NCI-H82 treated with DMSO at 0.1 percent for 48 hours (cell line): ENCODE measurements at regions not wholly inside any gene's neighbourhood (a gene's known extent, or its start where the extent isn't known, plus 50 kb on each side); places are given as distances from the start of the nearest gene placed in this dataset.
"Not testable (repeated sequence)": the region's sequence is repeated elsewhere in the genome, so short reads cannot be mapped to it uniquely, and the experiment has no call there.

Experiments used
- DNase-seq: peaks from one replicate; lab custom pipeline; 2025; ENCODE audit not compliant: unreplicated experiment; lab: John Stamatoyannopoulos, UW

- DNase-seq = no peak
Measured at GRCh38 chr7:121745856-121746255, 127.1 kb upstream of the PTPRZ1 start.

- DNase-seq = no peak
Measured at GRCh38 chr7:121744877-121745276, 128.1 kb upstream of the PTPRZ1 start.

DNA sequence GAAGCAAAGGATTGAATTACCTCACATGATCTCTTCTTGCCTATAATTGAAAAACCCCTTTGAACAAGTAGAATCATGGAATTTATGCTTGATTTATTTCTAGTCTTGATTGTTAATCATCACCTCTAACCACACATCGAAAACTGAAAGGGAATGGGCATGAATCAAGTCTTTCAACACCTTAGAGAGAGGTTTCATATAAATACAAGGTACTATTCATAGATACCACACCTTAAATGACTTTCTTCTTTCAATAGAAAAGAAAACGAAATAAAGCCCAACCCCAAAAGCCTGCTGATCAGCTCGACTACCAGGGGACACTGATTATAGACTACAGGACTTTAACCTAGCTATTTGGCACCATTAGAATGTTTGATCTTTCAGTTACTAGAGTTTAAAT, 128.6 kb upstream of the PTPRZ1 start:
- no peak for DNase-seq

- DNase-seq = no peak
Measured at GRCh38 chr7:121741896-121742295, 131.1 kb upstream of the PTPRZ1 start.

- no peak for DNase-seq
Measured at GRCh38 chr7:121739465-121739864, 133.5 kb upstream of the PTPRZ1 start.

- no peak for DNase-seq
Measured at GRCh38 chr7:121730869-121731268, 142.1 kb upstream of the PTPRZ1 start.

DNA sequence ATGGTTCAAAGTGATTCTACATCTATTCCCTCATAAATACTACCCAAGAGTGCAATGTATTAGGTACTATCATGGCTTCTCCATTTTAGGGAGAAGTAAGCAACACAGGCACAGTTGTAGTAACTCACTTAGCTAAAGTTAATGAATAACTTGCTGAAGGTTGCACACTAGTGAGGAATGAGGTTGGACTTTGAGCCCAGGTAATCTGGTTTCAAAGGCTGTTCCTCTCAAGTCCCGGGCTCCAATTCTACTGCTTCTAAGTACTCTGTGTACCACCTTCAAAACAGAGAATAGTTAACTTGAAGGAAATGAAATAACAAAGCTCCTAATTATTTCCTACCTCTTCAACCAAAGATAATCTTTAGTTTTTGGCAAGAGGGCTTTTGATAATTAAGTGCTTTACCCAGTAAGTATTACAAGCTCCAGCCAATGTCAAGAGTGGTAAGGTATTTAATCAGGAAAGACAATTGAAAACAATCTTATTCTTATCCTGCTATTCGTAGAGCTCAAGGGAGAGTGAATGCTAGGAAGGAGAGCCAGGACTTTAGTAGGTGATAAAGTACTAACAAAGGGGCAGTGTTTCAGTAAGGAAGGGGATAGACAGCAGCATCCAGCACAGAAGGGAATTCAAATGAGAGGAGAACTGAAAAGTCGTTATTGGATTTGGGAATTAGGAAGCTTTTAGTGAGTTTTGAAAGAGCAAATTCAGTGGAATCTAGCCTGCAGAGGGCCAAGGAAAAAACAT, 158.2 kb upstream of the PTPRZ1 start:
- no peak for DNase-seq

GRCh38 chr7:121712961-121713360, 160.0 kb upstream of the PTPRZ1 start:
- not testable (repeated sequence) for DNase-seq

GRCh38 chr7:121697731-121698316, 175.1 kb upstream of the PTPRZ1 start:
- no peak for DNase-seq

DNA sequence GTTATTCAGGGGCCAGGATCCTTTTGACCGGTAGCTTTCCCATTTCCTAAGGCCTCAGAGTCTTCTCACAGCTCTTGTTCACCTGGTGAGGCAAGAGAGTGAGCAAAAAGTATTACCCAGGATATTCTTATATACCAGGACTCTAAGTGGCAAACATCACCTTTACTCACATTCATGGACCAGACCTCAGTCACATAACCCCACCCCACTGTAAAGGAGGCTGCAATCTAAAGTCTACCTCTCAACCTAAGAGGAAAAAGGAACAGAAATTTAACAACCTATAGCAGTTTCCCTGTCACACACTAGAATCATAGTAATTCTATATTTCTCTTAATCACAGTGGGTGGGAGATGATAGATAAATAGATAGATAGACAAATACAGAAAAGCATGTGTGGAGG, 176.0 kb upstream of the PTPRZ1 start:
- no peak for DNase-seq

GRCh38 chr7:121689749-121690148, 183.2 kb upstream of the PTPRZ1 start:
- no peak for DNase-seq

DNA sequence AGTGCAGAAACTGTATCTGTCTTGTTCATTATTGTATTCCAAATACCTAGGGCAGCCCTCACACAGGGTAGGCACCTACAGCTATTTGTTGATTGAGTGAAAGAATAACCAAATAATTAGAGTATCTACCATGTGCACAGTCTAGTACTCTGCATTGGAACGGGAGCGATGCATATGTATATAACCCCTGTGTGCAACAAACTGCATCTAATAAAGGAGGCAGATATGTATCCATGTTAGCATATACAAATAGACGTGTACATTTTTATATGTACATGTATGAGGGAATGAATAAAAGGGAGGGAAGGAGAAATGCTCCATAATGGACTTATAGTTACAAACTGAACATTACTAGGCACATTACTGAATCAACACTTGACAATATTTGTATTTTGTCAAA, 191.3 kb upstream of the PTPRZ1 start:
- no peak for DNase-seq

DNA sequence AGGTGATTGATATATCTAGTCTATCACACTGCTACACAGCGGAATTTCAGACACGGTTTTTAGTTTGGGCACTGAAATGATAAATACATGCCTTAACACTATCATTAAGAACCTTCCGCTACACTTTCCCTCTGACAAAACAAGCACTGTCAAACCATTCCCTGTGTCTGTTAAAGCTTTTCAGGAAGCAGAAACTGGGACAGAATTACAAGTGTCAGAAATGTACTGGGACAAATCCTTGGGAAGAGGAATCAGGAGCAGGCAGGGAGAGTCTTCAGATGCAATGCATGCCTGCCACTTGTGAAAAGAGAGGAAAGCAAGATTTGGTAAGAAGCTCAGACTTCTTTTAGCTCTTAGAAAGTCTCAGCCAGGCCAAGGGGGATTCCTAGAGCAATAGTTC, 196.8 kb upstream of the PTPRZ1 start:
- no peak for DNase-seq

DNA sequence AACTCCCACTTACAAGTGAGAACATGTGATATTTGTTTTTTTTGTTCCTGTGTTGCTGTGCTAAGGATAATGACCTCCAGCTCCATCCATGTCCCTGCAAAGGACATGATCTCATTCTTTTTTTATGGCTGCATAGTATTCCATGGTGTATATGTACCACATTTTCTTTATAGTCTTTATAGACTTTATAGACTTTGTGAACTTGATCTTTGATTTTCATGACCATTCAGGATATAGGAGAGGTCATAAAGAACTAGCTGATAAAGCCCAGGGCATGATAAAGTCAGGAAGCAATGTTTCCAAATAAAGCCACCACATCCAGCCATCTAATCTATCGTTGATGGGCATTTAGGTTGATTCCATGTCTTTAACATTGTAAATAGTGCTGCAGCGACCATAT, 198.5 kb upstream of the PTPRZ1 start:
- DNase-seq = not testable (repeated sequence)

GRCh38 chr7:121669144-121669543, 203.8 kb upstream of the PTPRZ1 start:
- no peak for DNase-seq

GRCh38 chr7:121666306-121666705, 206.7 kb upstream of the PTPRZ1 start:
- no peak for DNase-seq

DNA sequence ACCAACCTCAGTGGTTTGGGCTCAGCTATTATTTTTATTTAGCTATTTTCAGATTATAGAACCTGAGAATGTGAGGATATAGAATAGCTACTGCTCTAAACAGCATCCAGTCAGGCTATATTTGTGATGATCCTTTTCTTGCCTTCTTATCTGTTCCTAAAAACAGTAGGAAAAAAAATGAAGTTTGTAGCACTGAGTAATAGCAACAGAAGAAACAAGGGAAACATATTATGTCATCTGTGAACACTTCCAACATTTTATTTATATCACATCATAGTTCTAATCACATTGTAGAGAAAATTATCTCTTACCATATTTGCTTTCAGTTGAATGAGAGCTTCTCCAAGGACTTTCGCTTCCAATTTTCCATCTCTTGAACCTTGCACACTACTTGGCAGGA, 229.6 kb upstream of the PTPRZ1 start:
- DNase-seq = no peak

- DNase-seq = no peak
Measured at GRCh38 chr7:121639705-121640104, 233.3 kb upstream of the PTPRZ1 start.

DNA sequence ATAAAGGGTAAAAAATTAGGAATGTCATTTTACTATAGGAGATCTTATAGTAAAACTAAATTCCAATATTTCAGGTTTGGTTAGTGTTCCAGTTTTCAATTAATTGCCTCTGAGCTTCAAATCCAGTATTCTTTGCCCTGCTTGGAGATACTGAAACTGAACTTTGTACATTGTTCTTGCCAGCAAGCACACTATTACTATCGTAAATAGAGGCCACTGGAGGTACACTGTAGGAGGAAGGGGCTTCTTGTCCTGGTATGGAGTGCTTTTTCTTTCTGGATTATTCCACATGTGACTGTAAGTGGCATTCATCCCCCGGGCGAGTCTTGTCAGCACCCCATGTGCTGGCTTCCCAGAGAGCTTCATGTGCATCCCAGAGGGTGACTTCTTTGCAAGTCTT, 234.7 kb upstream of the PTPRZ1 start:
- DNase-seq = no peak

GRCh38 chr7:121634356-121634755, 238.2 kb upstream of the FAM3C start:
- DNase-seq = no peak

DNA sequence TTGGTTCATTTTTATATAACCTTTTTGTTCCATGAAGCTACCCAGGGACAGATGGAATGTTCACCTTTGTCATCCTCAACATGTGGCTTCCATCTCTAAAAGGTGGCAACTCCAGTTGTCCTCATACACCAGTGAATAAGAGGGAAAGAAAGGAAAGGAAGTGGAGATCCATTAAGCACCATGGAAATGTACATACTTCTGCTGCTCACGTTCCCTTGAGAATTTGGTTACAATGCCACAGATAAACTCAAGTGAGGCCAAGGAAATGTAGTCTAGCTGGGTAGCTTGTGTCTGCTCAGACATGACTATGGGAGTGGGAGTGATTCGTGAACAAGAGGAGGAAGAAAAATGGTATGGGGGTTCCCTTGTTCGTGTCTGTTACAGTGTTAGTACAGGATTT, 237.1 kb upstream of the FAM3C start:
- DNase-seq = no peak

- no peak for DNase-seq
Measured at GRCh38 chr7:121624958-121625357, 228.8 kb upstream of the FAM3C start.
